OCI-M1 (cell line): ENCODE measurements at regions not wholly inside any gene's neighbourhood (a gene's known extent, or its start where the extent isn't known, plus 50 kb on each side); places are given as distances from the start of the nearest gene placed in this dataset.

Experiments
- DNase-seq: peaks from one replicate; lab custom pipeline; 2025; lab: John Stamatoyannopoulos, UW

GRCh38 chr12:14254781-14255180 is 110.7 kb upstream of the ATF7IP start:
- no peak for DNase-seq

- DNase-seq = peak; percentile 76
These were observed 109.4 kb upstream of the ATF7IP start for GRCh38 chr12:14256121-14256520.

GRCh38 chr12:14256555-14257169 is 108.8 kb upstream of the ATF7IP start:
- DNase-seq = peak; percentile 94

GRCh38 chr12:14257303-14257733 is 108.2 kb upstream of the ATF7IP start:
- DNase-seq = no peak

- peak; percentile 100 for DNase-seq
These were observed 107.5 kb upstream of the ATF7IP start for GRCh38 chr12:14257734-14258574.

- DNase-seq = no peak
These were observed 106.9 kb upstream of the ATF7IP start for GRCh38 chr12:14258575-14258940.

- DNase-seq = no peak
These were observed 105.9 kb upstream of the ATF7IP start for GRCh38 chr12:14259481-14260010.

- no peak for DNase-seq
These were observed 105.2 kb upstream of the ATF7IP start for GRCh38 chr12:14260011-14260993.

- DNase-seq = no peak
These were observed 104.4 kb upstream of the ATF7IP start for GRCh38 chr12:14261096-14261495.

- DNase-seq = no peak
These were observed 103.6 kb upstream of the ATF7IP start for GRCh38 chr12:14261861-14262260.

- no peak for DNase-seq
These were observed 102.5 kb upstream of the ATF7IP start for GRCh38 chr12:14262771-14263511.

GRCh38 chr12:14263742-14264141 is 101.7 kb upstream of the ATF7IP start:
- DNase-seq = no peak

- DNase-seq = no peak
These were observed 101.2 kb upstream of the ATF7IP start for GRCh38 chr12:14264316-14264715.

- DNase-seq = no peak
These were observed 100.7 kb upstream of the ATF7IP start for GRCh38 chr12:14264778-14265177.

- no peak for DNase-seq
These were observed 97.4 kb upstream of the ATF7IP start for GRCh38 chr12:14268120-14268515.

GRCh38 chr12:14270392-14270791 is 95.1 kb upstream of the ATF7IP start:
- DNase-seq = no peak

GRCh38 chr12:14272956-14273912 is 92.2 kb upstream of the ATF7IP start:
- DNase-seq = peak; percentile 84

- no peak for DNase-seq
These were observed 91.6 kb upstream of the ATF7IP start for GRCh38 chr12:14273913-14274311.

GRCh38 chr12:14275111-14275510 is 90.4 kb upstream of the ATF7IP start:
- no peak for DNase-seq

GRCh38 chr12:14275886-14276285 is 89.6 kb upstream of the ATF7IP start:
- peak; percentile 82 for DNase-seq
